HG02884 (cell line): ENCODE measurements at regions not wholly inside any gene's neighbourhood (a gene's known extent, or its start where the extent isn't known, plus 50 kb on each side); places are given as distances from the start of the nearest gene placed in this dataset.
"Not testable (repeated sequence)": the region's sequence is repeated elsewhere in the genome, so short reads cannot be mapped to it uniquely, and the experiment has no call there.

Experiments
- ATAC-seq: cut with Tn5 transposase; IDR thresholded peaks from one replicate; pipeline ENCODE4 v1.9.1; 2021; ENCODE audit warnings: mild to moderate bottlenecking, moderate library complexity; ENCODE audit not compliant: unreplicated experiment

- no peak for ATAC-seq
Observed at GRCh38 chr7:146057958-146058357, 58.6 kb upstream of the CNTNAP2 start.

GRCh38 chr7:146054909-146055308 lies 61.7 kb upstream of the CNTNAP2 start:
- no peak for ATAC-seq

GRCh38 chr7:146053492-146053891 lies 63.1 kb upstream of the CNTNAP2 start:
- no peak for ATAC-seq

- ATAC-seq = not testable (repeated sequence)
Observed at GRCh38 chr7:146043310-146043709, 73.3 kb upstream of the CNTNAP2 start.

- no peak for ATAC-seq
Observed at GRCh38 chr7:146028251-146028750, 88.3 kb upstream of the CNTNAP2 start.

- no peak for ATAC-seq
Observed at GRCh38 chr7:146027243-146027642, 89.4 kb upstream of the CNTNAP2 start.

- ATAC-seq = no peak
Observed at GRCh38 chr7:146022776-146023175, 93.8 kb upstream of the CNTNAP2 start.

GRCh38 chr7:146019041-146020004 lies 97.3 kb upstream of the CNTNAP2 start:
- not testable (repeated sequence) for ATAC-seq

- not testable (repeated sequence) for ATAC-seq
Observed at GRCh38 chr7:146017366-146017765, 99.2 kb upstream of the CNTNAP2 start.

- ATAC-seq = not testable (repeated sequence)
Observed at GRCh38 chr7:146014154-146014553, 102.4 kb upstream of the CNTNAP2 start.

GRCh38 chr7:146008293-146008692 lies 108.3 kb upstream of the CNTNAP2 start:
- ATAC-seq = no peak

- ATAC-seq = no peak
Observed at GRCh38 chr7:146004805-146005204, 111.8 kb upstream of the CNTNAP2 start.

- ATAC-seq = peak; percentile 91
Observed at GRCh38 chr7:146002431-146003078, 114.0 kb upstream of the CNTNAP2 start.

- no peak for ATAC-seq
Observed at GRCh38 chr7:146002008-146002407, 114.6 kb upstream of the CNTNAP2 start.

GRCh38 chr7:146000882-146001281 lies 115.7 kb upstream of the CNTNAP2 start:
- ATAC-seq = no peak

GRCh38 chr7:145989469-145989868 lies 127.1 kb upstream of the CNTNAP2 start:
- no peak for ATAC-seq

- no peak for ATAC-seq
Observed at GRCh38 chr7:145986248-145986874, 130.2 kb upstream of the CNTNAP2 start.

GRCh38 chr7:145978769-145979168 lies 137.8 kb upstream of the CNTNAP2 start:
- ATAC-seq = no peak

GRCh38 chr7:145959981-145960380 lies 156.6 kb upstream of the CNTNAP2 start:
- ATAC-seq = no peak

GRCh38 chr7:145957160-145957890 lies 159.3 kb upstream of the CNTNAP2 start:
- no peak for ATAC-seq

GRCh38 chr7:145951566-145951965 lies 165.0 kb upstream of the CNTNAP2 start:
- no peak for ATAC-seq
